H9 (cell line): ENCODE measurements at regions not wholly inside any gene's neighbourhood (a gene's known extent, or its start where the extent isn't known, plus 50 kb on each side); places are given as distances from the start of the nearest gene placed in this dataset.

Experiments
- DNase-seq: peaks from one replicate; pipeline ENCODE4 v3.0.0-alpha.2; 2017
- H2AFZ ChIP-seq: one replicate; pipeline ENCODE4 v1.6.1; 2013; ENCODE audit warnings: mild to moderate bottlenecking, low read length, control low read depth, moderate library complexity
- H2AK5ac ChIP-seq: 2 replicates; pipeline ENCODE4 v1.6.1; 2013; ENCODE audit warnings: low read length, control low read depth, mixed read lengths; ENCODE audit not compliant: insufficient read length
- H2BK120ac ChIP-seq: one replicate; pipeline ENCODE4 v1.6.1; 2013; ENCODE audit warnings: low read depth, mild to moderate bottlenecking, low read length, control low read depth, inconsistent platforms; ENCODE audit not compliant: poor library complexity, severe bottlenecking
- H2BK12ac ChIP-seq: 2 replicates; pipeline ENCODE4 v1.6.1; 2013; ENCODE audit warnings: low read length, control low read depth, mixed read lengths, low read depth; ENCODE audit not compliant: insufficient read length
- H2BK15ac ChIP-seq: 2 replicates; pipeline ENCODE4 v1.6.1; 2013; ENCODE audit warnings: low read depth, low read length, control low read depth
- H2BK20ac ChIP-seq: one replicate; pipeline ENCODE4 v1.6.1; 2013; ENCODE audit warnings: low read depth, mild to moderate bottlenecking, low read length, control low read depth, inconsistent platforms; ENCODE audit not compliant: poor library complexity, severe bottlenecking
- H2BK5ac ChIP-seq: 2 replicates; pipeline ENCODE4 v1.6.1; 2013; ENCODE audit warnings: low read length, control low read depth, mixed read lengths; ENCODE audit not compliant: insufficient read length
- H3K14ac ChIP-seq: 2 replicates; pipeline ENCODE4 v1.6.1; 2013; ENCODE audit warnings: low read length, control low read depth; ENCODE audit not compliant: insufficient read depth
- H3K18ac ChIP-seq: 2 replicates; pipeline ENCODE4 v1.6.1; 2013; ENCODE audit warnings: low read depth, mild to moderate bottlenecking, mixed read lengths, low read length, control low read depth; ENCODE audit not compliant: insufficient read length
- H3K23ac ChIP-seq: 2 replicates; pipeline ENCODE4 v1.6.1; 2013; ENCODE audit warnings: low read length, control low read depth, mixed read lengths, low read depth; ENCODE audit not compliant: insufficient read length
- H3K23me2 ChIP-seq: 2 replicates; pipeline ENCODE4 v1.6.1; 2013; ENCODE audit warnings: low read depth, mild to moderate bottlenecking, mixed read lengths, low read length, control low read depth; ENCODE audit not compliant: insufficient read length, poor library complexity, severe bottlenecking
- H3K27ac ChIP-seq: 2 replicates; pipeline ENCODE4 v1.5.1; 2013; ENCODE audit warnings: low read length, control low read depth, mixed read lengths, low read depth; ENCODE audit not compliant: insufficient read length
- H3K27me3 ChIP-seq: 2 replicates; pipeline ENCODE4 v1.6.1; 2013; ENCODE audit warnings: low read length, control low read depth, inconsistent platforms; ENCODE audit not compliant: insufficient read depth
- H3K4ac ChIP-seq: 2 replicates; pipeline ENCODE4 v1.6.1; 2013; ENCODE audit warnings: low read depth, mild to moderate bottlenecking, control low read depth, inconsistent platforms, low read length, moderate library complexity
- H3K4me1 ChIP-seq: 2 replicates; pipeline ENCODE4 v1.6.1; 2013; ENCODE audit warnings: low read length, control low read depth, inconsistent platforms; ENCODE audit not compliant: insufficient read depth
- H3K4me2 ChIP-seq: 2 replicates; pipeline ENCODE4 v1.6.1; 2013; ENCODE audit warnings: low read length, control low read depth, mixed read lengths; ENCODE audit not compliant: insufficient read length, insufficient read depth
- H3K56ac ChIP-seq: 2 replicates; pipeline ENCODE4 v1.6.1; 2013; ENCODE audit warnings: low read depth, mild to moderate bottlenecking, mixed read lengths, low read length, control low read depth; ENCODE audit not compliant: insufficient read length
- H3K79me1 ChIP-seq: 2 replicates; pipeline ENCODE4 v1.6.1; 2013; ENCODE audit warnings: low read depth, mild to moderate bottlenecking, moderate library complexity, low read length, control low read depth, inconsistent platforms; ENCODE audit not compliant: insufficient read depth, poor library complexity, severe bottlenecking
- H3K79me2 ChIP-seq: 2 replicates; pipeline ENCODE4 v1.6.1; 2013; ENCODE audit warnings: low read length, control low read depth, inconsistent platforms; ENCODE audit not compliant: insufficient read depth
- H3K9ac ChIP-seq: 2 replicates; pipeline ENCODE4 v1.6.1; 2013; ENCODE audit warnings: low read length, control low read depth, mixed read lengths; ENCODE audit not compliant: insufficient read length; ENCODE audit errors: extremely low read depth
- H3K9me3 ChIP-seq: one replicate; pipeline ENCODE4 v1.6.1; 2013; ENCODE audit warnings: low read depth, low read length, inconsistent platforms; ENCODE audit not compliant: control insufficient read depth
- H3T11ph ChIP-seq: one replicate; pipeline ENCODE4 v1.6.1; 2013; ENCODE audit warnings: mild to moderate bottlenecking, low read length, control low read depth, inconsistent platforms
- H4K20me1 ChIP-seq: one replicate; pipeline ENCODE4 v1.6.1; 2013; ENCODE audit not compliant: control insufficient read depth, insufficient read length, insufficient read depth
- H4K5ac ChIP-seq: 2 replicates; pipeline ENCODE4 v1.6.1; 2013; ENCODE audit warnings: low read depth, mild to moderate bottlenecking, mixed read lengths, low read length, control low read depth; ENCODE audit not compliant: insufficient read length
- H4K8ac ChIP-seq: replicated peaks from 2 replicates; pipeline ENCODE4 v1.6.1; 2013; ENCODE audit warnings: low read length, control low read depth, mixed read lengths, low read depth; ENCODE audit not compliant: insufficient read length
- H4K91ac ChIP-seq: 2 replicates; pipeline ENCODE4 v1.6.1; 2013; ENCODE audit warnings: low read depth, mild to moderate bottlenecking, moderate library complexity, mixed read lengths, low read length, control low read depth; ENCODE audit not compliant: insufficient read length
- H3K27ac Mint-ChIP-seq, 3 experiments: 2 replicates in 2 of 3; 3 replicates in 1 of 3; pipeline ENCODE4 v1.8.0; 2020 to 2021; ENCODE audit warnings: mixed read lengths in 3 of 3, mild to moderate bottlenecking in 1 of 3, moderate library complexity in 1 of 3
- H3K27me3 Mint-ChIP-seq: 2 replicates; pipeline ENCODE4 v1.8.0; 2021; ENCODE audit warnings: low read depth, mild to moderate bottlenecking, moderate library complexity, mixed read lengths
- H3K36me3 Mint-ChIP-seq, 3 experiments: 2 replicates in 2 of 3; 3 replicates in 1 of 3; pipeline ENCODE4 v1.8.0; 2020 to 2021; ENCODE audit warnings: low read depth in 3 of 3, mixed read lengths in 3 of 3; ENCODE audit not compliant: insufficient read depth in 1 of 3
- H3K4me1 Mint-ChIP-seq, 2 experiments: 2 replicates each; pipeline ENCODE4 v1.8.0; 2020; ENCODE audit warnings: mixed read lengths in 2 of 2
- H3K4me3 Mint-ChIP-seq, 2 experiments: 2 replicates in 1 of 2; 3 replicates in 1 of 2; pipeline ENCODE4 v1.8.0; 2020 to 2021; ENCODE audit warnings: mild to moderate bottlenecking in 2 of 2, mixed read lengths in 2 of 2, moderate library complexity in 1 of 2
- H3K9me3 Mint-ChIP-seq, 2 experiments: 2 replicates in 1 of 2; 3 replicates in 1 of 2; pipeline ENCODE4 v1.8.0; 2020; ENCODE audit warnings: mild to moderate bottlenecking in 2 of 2, mixed read lengths in 2 of 2, moderate library complexity in 1 of 2
- CTCF ChIP-seq: fragments of 200-600 bp; sonication (generic); conservative IDR thresholded peaks from 3 replicates; pipeline ENCODE4 v1.8.0; 2021; ENCODE audit warnings: antibody characterized with exemption, mild to moderate bottlenecking
- WGBS: extraction: QIAGEN DNeasy Blood & Tissue Kit; methylation state at CpG from one replicate; pipeline ENCODE4 v1.1.7; 2013; ENCODE audit warnings: missing lambda C conversion rate, low lambda C conversion rate, mixed read lengths; ENCODE audit not compliant: insufficient read length; ENCODE audit errors: extremely low coverage; 5-methylcytosine and 5-hydroxymethylcytosine counted together

- no peak overlapping the region for H4K5ac ChIP-seq
- no peak for DNase-seq
- Mint-ChIP-seq H3K36me3 (no peaks in the 10 kb centered on the region), H3K4me1 (no peaks in the 10 kb centered on the region), H3K27ac (no peak overlapping the region), H3K4me3 (no peak overlapping the region), H3K9me3 (no peaks in the 10 kb centered on the region), H3K27me3 (no peaks in the 10 kb centered on the region)
- TF ChIP-seq CTCF = no peak
- H3T11ph ChIP-seq = no peak overlapping the region
- no CpG with 5 or more reads among the region's 7 CpGs for WGBS
- H2AK5ac ChIP-seq = no peak overlapping the region
- no peak overlapping the region for H3K4ac ChIP-seq
- H2BK15ac ChIP-seq = no peak overlapping the region
- H3K56ac ChIP-seq = no peak overlapping the region
- no peak overlapping the region for H2AFZ ChIP-seq
- no peaks in the 10 kb centered on the region for H3K9me3 ChIP-seq
- no peaks in the 10 kb centered on the region for H3K79me1 ChIP-seq
- H3K23me2 ChIP-seq = no peaks in the 10 kb centered on the region
- H2BK20ac ChIP-seq = no peak overlapping the region
- H3K23ac ChIP-seq = no peak overlapping the region
- no peak overlapping the region for H2BK12ac ChIP-seq
- no peak overlapping the region for H3K27ac ChIP-seq
- H3K4me2 ChIP-seq = no peak overlapping the region
- H2BK5ac ChIP-seq = no peak overlapping the region
- H2BK120ac ChIP-seq = no peak overlapping the region
- H3K9ac ChIP-seq = no peak overlapping the region
- H4K91ac ChIP-seq = no peak overlapping the region
- no peaks in the 10 kb centered on the region for H4K20me1 ChIP-seq
- no peak overlapping the region for H3K18ac ChIP-seq
- H3K4me1 ChIP-seq = no peaks in the 10 kb centered on the region
- no peaks in the 10 kb centered on the region for H3K27me3 ChIP-seq
- no peaks in the 10 kb centered on the region for H3K79me2 ChIP-seq
- no peak overlapping the region for H3K14ac ChIP-seq
- no peak overlapping the region for H4K8ac ChIP-seq
Observed at GRCh38 chr4:181151856-181152255, 1091.3 kb upstream of the TENM3 start.
